ENCODE measurements at regions not wholly inside any gene's neighbourhood (a gene's known extent, or its start where the extent isn't known, plus 50 kb on each side); places are given as distances from the start of the nearest gene placed in this dataset.

- no peak overlapping the region for H3K4me3 ChIP-seq (ENCODE audit: low read depth, low read length)
- TF ChIP-seq CTCF (conservative IDR thresholded peaks at IDR 0.05; ENCODE audit: low read depth, low read length), result no peak
- no peak for DNase-seq (ENCODE audit: low read depth)
Observed at GRCh38 chr2:129866391-129866790, 113.1 kb upstream of the RAB6C start.

- no peak for DNase-seq (ENCODE audit: low read depth)
- TF ChIP-seq CTCF (conservative IDR thresholded peaks at IDR 0.05; ENCODE audit: low read depth, low read length), result no peak
- no peak overlapping the region for H3K4me3 ChIP-seq (ENCODE audit: low read depth, low read length)
Observed at GRCh38 chr2:129868151-129868550, 111.3 kb upstream of the RAB6C start.

GRCh38 chr2:129870685-129871241, 108.7 kb upstream of the RAB6C start:
- TF ChIP-seq CTCF (conservative IDR thresholded peaks at IDR 0.05; ENCODE audit: low read depth, low read length), result no peak
- DNase-seq (ENCODE audit: low read depth), result no peak
- no peak overlapping the region for H3K4me3 ChIP-seq (ENCODE audit: low read depth, low read length)

GRCh38 chr2:129872446-129872845, 107.0 kb upstream of the RAB6C start:
- no peak for TF ChIP-seq CTCF (conservative IDR thresholded peaks at IDR 0.05; ENCODE audit: low read depth, low read length)
- no peak for DNase-seq (ENCODE audit: low read depth)
- no peak overlapping the region for H3K4me3 ChIP-seq (ENCODE audit: low read depth, low read length)

- no peak for TF ChIP-seq CTCF (conservative IDR thresholded peaks at IDR 0.05; ENCODE audit: low read depth, low read length)
- DNase-seq (ENCODE audit: low read depth), result no peak
- H3K4me3 ChIP-seq (ENCODE audit: low read depth, low read length), result peak overlapping the region; percentile 87
Observed at GRCh38 chr2:129876541-129876940, 102.9 kb upstream of the RAB6C start.

GRCh38 chr2:129877289-129877741, 102.2 kb upstream of the RAB6C start:
- DNase-seq (ENCODE audit: low read depth), result peak; percentile 7
- no peak for TF ChIP-seq CTCF (conservative IDR thresholded peaks at IDR 0.05; ENCODE audit: low read depth, low read length)
- peak overlapping the region; percentile 87 for H3K4me3 ChIP-seq (ENCODE audit: low read depth, low read length)
